ENCODE measurements at regions not wholly inside any gene's neighbourhood (a gene's known extent, or its start where the extent isn't known, plus 50 kb on each side); places are given as distances from the start of the nearest gene placed in this dataset.

GRCh38 chr13:90979059-90979458, 368.4 kb upstream of the MIR17HG start:
- TF ChIP-seq EZH2phosphoT487 (IDR thresholded peaks at IDR 0.05; ENCODE audit: borderline replicate concordance, low read length), result no peak
- TF ChIP-seq, protein P1, sequence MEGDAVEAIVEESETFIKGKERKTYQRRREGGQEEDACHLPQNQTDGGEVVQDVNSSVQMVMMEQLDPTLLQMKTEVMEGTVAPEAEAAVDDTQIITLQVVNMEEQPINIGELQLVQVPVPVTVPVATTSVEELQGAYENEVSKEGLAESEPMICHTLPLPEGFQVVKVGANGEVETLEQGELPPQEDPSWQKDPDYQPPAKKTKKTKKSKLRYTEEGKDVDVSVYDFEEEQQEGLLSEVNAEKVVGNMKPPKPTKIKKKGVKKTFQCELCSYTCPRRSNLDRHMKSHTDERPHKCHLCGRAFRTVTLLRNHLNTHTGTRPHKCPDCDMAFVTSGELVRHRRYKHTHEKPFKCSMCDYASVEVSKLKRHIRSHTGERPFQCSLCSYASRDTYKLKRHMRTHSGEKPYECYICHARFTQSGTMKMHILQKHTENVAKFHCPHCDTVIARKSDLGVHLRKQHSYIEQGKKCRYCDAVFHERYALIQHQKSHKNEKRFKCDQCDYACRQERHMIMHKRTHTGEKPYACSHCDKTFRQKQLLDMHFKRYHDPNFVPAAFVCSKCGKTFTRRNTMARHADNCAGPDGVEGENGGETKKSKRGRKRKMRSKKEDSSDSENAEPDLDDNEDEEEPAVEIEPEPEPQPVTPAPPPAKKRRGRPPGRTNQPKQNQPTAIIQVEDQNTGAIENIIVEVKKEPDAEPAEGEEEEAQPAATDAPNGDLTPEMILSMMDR (IDR thresholded peaks at IDR 0.05; ENCODE audit: low read depth, low read length, poor library complexity, severe bottlenecking), result no peak
